ENCODE measurements at regions not wholly inside any gene's neighbourhood (a gene's known extent, or its start where the extent isn't known, plus 50 kb on each side); places are given as distances from the start of the nearest gene placed in this dataset.
"Not testable (repeated sequence)": the region's sequence is repeated elsewhere in the genome, so short reads cannot be mapped to it uniquely, and the experiment has no call there.

DNA sequence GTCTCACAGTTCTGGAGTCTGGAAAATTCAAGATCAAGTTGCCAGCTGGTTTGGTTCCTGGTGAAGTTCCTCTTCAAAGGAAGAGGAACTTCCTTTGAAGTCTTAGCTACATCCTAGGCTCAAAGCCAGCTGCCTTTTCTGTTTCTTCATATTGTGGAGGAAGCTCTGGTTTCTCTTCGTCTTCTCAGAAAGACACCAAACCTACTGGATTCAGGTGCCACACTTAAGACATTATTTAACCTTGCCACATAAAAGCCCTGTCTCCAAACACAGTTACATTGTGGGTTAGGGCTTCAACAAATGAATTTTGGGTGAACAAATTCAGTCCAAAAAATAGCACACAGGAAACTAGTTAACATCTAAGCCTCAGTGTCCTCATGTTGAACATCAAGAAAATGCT lies 1019.8 kb downstream of the GALC start:
- no peak for DNase-seq (ENCODE audit: low read depth)

- no peak for DNase-seq (ENCODE audit: low read depth)
These were observed 1021.7 kb downstream of the GALC start for GRCh38 chr14:86971292-86971691.

DNA sequence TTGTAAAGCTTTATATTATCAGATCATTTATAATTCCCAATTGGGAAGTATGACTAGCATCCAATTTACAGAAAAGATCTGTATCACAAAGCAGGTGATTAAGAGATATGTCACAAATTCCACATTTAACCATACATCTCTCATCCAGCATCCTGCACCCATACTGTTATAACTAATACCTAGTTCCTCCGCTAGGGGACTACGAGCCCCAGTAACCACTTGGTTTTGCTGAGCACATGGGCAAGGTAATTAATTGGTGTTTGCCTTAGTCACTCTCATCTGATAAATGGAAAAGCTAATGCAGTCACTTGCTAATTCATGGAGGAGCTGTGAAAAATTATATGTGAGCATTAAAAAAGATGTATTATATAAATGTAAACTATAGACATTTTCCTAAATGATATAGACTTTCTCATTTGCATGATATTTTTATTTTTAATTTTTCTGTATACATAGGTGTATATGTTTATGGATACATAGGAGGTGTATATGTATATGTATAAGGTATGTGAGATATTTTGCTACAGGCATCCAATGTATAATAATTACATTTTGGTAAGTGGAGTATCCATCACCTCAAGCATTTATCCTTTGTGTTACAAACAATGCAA lies 1031.8 kb downstream of the GALC start:
- no peak for DNase-seq (ENCODE audit: low read depth)

DNA sequence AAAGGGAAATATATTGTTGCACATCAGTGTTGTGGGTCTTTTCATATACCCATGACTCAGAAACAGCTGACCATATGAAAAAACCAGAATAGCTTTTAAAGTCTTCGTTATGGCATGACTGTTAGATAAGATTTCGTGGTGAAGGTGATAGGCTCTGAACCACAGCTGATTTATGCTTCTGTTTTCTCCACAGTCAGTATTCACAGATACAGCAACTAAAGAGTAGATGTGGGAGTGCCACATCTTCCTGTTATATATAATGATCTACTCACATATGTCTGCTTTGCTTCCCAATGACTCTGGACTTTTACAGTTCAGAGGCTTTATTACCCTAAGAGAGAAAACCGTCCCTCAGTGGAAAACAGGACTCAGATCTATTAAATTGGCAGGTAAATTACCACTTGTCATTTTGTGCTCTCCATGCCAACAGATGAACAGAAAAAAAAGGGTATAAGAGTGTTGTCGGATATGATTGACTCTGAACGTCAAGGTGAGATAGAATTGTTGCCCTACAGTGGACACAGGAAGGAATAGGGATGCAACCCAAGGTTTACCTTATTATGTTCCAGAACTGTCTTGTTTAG lies 1037.1 kb downstream of the GALC start:
- DNase-seq (ENCODE audit: low read depth) = no peak

DNA sequence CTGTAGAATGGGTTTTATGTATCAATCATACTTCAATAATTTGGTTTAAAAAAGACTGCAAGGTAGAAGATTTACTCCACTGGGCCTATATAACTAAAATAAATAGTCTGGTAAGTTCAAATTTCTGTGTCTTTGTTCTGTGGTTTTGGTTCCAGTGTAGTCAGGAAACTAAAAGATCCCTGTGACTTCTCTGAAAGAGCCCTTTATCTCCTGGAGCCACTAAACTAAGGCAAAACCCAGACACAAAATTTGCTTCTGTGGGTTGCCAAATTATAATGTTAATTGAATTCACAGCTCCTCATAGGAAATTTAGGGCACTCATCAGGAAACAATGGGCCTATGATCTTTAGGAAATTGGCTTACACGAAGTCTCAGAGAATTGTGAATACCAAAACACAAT lies 1038.4 kb downstream of the GALC start:
- DNase-seq (ENCODE audit: low read depth) = no peak

DNA sequence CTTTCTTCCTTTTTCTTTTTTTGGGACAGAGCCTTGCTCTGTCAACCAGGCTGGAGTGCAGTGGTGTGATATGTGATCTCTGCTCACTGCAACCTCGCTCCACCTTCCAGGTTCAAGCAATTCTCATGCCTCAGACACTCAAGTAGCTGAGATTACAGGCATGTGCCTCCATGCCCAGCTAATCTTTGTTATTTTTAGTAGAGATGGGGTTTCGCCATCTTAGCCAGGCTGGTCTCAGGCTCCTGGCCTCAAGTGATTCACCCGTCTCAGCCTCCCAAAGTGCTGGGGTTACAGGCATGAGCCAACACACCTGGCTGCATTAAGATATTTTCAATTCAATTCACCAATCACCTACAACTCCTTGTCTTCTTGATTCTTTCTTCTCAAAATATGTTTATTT lies 1046.5 kb downstream of the GALC start:
- no peak for DNase-seq (ENCODE audit: low read depth)

- no peak for DNase-seq (ENCODE audit: low read depth)
These were observed 1048.5 kb downstream of the GALC start for GRCh38 chr14:86944434-86944833.

DNA sequence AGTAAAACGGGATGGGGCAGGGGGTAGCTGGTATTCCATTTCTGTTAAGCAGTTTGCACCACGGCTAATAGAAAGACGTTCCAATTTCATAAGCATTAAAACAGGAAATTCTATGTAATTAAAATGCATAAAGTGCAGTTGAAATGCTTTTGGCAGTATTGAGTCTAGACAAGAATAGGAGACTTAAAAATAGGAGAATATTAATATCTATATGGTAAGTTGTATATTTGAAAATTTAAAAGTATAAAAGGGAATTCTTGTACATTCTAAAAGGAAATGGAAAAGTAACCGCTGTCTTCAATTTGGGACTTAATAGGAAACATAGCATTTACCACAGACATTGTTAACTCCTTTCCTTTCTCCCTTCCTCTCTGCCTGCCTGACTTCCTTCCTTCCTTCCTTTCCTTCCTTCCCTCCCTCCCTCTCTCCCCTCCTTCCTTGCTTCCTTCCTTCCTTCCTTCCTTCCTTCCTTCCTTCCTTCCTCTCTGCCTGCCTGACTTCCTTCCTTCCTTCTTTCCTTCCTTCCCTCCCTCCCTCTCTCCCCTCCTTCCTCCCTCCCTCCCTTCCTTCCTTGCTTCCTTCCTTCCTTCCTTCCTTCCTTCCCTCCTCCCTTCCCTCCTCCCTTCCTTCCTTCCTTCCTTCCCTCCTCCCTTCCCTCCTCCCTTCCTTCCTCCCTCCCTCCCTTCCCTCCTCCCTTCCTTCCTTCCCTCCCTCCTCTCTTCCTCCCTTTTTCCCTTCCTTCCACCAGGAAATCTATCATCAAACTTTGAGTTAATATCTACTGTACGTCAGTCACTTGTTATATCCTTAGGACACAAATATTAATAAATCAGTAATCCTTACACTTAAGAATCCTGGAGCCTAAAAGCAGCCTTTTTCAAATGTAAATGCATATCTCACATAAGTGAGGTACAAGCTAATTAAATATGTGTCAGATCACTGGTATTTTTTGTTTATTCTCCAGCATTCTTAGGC lies 1049.3 kb downstream of the GALC start:
- DNase-seq (ENCODE audit: low read depth) = no peak

- no peak for DNase-seq (ENCODE audit: low read depth)
These were observed 1050.0 kb downstream of the GALC start for GRCh38 chr14:86942936-86943335.

DNA sequence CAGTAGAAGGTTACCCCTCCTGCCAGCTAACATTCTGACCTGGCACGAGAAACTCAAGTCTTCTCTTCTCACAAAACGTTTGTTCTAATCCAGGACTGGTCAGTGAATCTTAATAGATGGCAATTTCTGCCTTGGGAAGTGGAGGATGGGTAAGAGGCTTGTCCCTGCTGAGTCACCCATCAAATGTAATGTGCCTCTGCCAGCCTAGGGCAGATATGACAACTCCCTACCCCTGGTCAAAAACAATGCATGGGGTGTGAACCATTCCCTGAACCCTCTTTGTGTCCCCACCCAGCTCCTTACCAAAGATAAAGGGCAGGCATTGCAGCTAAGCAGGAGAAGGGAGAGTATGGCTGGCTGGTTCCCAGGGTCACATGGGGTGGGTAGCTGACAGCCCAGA lies 1052.9 kb downstream of the GALC start:
- DNase-seq (ENCODE audit: low read depth) = no peak

DNA sequence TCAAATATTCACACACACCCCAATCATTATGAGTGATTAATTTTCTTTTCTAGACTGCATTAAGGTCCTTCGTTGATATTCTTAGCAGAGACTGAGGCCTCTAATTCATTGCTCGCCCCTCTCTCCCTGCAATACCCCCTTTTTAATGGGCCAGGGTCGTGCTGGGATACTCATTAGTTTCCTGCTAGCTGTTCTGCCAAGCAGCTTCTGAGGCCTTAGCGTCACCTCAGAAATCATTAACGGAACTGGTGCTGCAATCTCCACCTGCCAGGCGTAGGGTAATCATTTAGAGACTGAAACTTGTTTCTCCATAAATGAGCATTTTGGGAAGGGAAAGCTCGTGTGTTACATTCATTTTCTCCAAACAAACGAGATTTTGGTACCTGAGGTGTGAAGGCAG lies 1054.7 kb downstream of the GALC start:
- DNase-seq (ENCODE audit: low read depth) = no peak

DNA sequence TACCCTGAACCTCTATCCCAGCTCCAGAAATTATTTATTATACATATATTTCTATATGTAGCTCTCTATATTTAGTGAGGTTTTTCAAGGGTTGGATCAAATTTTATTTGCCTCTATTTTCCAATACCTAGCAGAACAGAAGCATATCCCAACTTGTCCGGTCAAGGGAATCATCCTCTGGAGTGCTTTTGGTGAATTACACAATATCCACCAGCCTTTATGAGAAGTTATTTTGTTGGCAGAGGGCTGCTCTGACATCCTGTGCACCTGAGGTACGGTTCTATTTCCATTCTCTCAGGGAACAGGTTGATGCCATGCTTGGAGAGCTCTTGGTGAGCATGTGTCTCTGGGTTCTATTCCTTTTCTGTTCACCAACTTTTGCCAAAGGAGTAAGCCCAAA lies 1056.4 kb downstream of the GALC start:
- DNase-seq (ENCODE audit: low read depth) = no peak

DNA sequence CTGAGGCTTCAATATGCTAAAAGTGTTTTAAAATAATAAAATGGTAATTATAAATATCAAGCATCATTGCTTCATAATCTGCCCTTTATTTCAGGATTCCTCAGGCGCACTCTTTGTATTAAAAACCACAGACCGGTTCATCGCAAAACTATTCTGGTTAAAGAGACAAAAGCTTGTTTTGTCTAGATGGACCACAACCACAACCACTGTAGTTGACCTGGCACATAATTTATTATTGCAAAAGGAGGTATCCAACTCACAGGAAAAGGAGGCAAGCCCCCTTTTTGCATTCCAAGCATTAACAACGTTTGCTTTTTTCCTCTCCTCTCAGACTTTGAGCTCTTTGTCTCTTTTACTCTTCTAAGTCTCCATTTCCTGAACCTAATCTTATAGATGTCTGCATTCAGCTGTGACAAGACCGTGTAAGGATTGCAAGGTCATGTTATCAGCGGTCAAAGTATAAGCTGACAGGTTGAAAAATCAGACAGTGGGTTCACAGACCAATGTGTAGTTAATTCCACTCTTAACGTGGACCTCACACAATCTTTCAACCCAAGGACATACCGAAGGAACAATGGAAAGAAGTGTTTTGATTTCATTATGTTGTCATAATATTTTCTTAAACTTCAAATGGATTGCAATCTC lies 1057.6 kb downstream of the GALC start:
- DNase-seq (ENCODE audit: low read depth) = peak; percentile 51

DNA sequence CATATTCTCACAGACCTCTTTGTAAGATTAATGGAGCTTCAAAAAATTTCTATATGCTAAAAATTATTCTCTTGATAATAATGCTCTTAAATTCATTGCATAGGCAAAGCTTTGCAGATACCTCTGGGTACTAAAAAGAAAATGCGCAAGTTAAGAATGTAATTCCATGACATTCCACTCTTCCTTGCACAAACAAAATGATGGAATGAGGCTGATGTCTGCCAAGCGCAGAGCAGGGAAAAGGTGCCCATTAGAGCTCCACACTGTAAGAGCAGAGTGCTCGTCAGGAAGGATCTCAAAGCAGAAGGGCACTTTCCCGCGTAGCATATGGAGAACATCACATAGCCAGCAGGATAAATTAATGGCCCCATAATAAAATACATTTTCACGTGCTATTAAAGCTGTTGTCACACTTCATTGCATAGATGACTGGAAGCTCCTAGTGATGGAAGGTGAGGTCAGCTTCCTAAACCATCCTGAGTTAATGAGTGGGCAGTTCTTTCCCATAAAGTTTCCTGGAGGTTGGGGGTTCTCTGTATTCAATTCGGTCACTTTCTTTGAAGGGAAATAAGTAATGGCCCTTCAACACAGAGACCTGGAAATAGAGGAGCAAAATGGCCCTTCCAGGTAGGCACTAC lies 1058.9 kb downstream of the GALC start:
- no peak for DNase-seq (ENCODE audit: low read depth)

DNA sequence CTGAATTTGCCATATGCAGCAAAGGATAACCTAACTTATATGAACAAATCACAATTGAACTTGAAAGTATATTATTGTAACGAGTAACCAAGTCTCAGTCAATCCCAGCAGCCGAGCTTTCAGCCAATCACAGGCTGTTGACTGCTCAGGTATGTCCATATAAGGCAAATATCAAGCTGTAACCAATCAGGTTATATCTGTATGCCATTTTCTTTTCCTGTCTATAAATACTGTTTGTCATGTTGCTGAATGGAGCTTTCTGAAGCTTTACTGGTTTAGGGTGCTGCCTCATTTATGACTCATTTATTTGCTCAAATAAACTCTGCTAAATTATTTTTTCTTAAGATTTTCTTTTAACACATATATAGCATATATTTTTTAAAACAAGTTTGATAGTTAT lies 1059.5 kb downstream of the GALC start:
- no peak for DNase-seq (ENCODE audit: low read depth)

DNA sequence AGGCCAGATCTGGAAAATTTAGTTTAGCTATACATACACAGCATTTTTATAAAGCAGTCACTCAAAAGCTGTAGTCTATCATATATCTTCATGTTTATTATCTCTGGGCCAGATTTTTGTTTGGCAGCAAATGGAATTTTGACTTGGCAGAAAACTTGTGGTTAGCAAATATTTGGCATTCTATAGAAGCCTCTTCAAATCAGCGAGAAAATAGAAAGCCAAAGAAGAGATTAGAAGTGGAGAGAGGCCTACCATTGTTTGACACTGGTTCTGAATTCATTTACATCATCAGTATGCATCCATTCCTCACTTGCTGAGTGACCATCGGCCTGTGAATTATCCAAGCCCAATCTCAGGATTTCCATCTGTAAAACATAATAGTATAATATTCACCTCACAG lies 1077.6 kb downstream of the GALC start:
- no peak for DNase-seq (ENCODE audit: low read depth)

DNA sequence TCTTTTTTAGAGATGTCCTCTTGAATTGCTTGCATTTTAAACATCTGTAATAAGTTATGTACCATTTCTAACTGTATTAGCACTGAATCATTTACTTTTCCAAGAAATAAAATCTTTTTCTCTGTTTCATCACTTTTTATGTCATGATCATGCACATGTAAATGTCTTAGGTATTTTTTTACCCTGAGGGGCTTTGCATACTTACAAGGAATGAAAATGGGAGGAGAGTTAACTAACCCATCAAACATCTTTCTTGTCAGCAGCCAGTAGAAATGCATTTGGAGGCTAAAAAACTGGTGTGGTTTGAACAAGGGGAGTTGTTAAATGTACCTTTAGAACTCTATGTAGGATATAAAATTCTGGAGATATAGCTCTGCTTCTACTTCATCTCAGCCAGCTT lies 1080.3 kb downstream of the GALC start:
- DNase-seq (ENCODE audit: low read depth) = no peak

DNA sequence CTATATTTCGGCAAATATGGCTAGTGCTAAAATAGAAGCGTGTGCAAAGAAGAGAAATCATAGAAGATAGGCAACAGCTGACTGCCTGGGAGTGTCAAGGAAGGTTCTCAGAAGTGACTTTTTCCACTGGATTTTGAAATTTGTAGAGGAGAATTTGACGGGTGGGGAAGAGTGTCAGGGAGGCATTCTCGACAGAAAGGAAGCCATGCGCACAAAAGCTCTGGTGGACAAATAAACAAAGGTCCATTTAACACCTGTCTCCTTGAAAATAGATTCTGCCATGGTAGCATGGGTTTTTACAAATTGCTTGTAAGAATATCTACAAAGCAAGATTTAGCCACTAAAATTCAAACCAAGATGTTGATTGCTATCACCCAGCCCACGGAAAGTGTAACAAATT lies 1081.5 kb downstream of the GALC start:
- no peak for DNase-seq (ENCODE audit: low read depth)

DNA sequence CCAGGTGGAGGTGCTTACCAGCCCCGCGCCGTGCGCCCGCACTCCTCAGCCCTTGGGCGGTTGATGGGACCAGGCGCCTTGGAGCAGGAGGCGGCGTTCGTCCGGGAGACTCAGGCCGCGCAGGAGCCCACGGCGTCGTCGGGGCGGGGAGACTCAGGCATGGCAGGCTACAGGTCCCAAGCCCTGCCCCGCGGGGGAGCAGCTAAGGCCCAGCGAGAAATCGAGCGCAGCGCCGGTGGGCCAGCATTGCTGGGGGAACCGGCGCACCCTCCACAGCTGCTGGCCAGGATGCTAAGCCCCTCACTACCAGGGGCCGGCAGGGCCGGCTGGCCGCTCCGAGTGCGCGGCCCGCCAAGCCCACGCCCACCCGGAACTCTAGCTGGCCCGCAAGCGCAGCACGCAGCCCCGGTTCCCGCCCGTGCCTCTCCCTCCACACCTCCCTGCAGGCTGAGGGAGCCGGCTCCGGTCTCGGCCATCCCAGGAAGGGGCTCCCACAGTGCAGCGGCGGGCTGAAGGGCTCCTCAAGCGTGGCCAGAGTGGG lies 1087.5 kb downstream of the GALC start:
- DNase-seq (ENCODE audit: low read depth) = not testable (repeated sequence)

- no peak for DNase-seq (ENCODE audit: low read depth)
These were observed 1090.6 kb downstream of the GALC start for GRCh38 chr14:86902176-86902950.

Measured in non-pigmented ciliary epithelial cell (primary cell).